ENCODE measurements at regions not wholly inside any gene's neighbourhood (a gene's known extent, or its start where the extent isn't known, plus 50 kb on each side); places are given as distances from the start of the nearest gene placed in this dataset.

- TF ChIP-seq CTCF (conservative IDR thresholded peaks at IDR 0.05; ENCODE audit: low read length) (no peak), EZH2phosphoT487 (IDR thresholded peaks at IDR 0.05; ENCODE audit: borderline replicate concordance) (no peak)
Observed at GRCh38 chr13:62706048-62706447, 1290.4 kb upstream of the PCDH20 start.

Data from Loucy (cell line).